ENCODE measurements at regions not wholly inside any gene's neighbourhood (a gene's known extent, or its start where the extent isn't known, plus 50 kb on each side); places are given as distances from the start of the nearest gene placed in this dataset.

DNA sequence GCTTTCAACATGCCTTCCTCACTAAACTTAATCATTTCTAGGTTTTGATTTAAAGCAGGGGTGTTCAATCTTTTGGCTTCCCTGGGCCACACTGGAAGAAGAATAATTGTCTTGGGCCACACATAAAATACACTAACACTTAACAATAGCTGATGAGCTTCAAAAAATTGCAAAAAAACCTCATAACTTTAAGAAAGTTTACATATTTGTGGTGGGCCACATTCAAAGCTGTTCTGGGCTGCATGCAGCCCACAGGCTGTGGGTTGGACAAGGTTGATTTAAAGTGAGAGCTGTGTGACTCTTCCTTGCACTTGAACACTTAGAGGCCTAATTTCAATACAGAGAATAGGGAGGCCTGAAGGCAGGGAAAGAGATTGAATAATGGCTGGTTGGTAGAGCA lies 598.3 kb downstream of the EFNA5 start:
- intact Hi-C loops (cut with micrococcal nuclease): no loop called here
- Mint-ChIP-seq H3K27ac (no peak overlapping the region), H3K4me1 (ENCODE audit: low read depth) (no peaks in the 10 kb centered on the region), H3K27me3 (no peaks in the 10 kb centered on the region), H3K36me3 (ENCODE audit: low read depth) (no peaks in the 10 kb centered on the region), H3K4me3 (no peak overlapping the region), H3K9me3 (peaks cover 54% of the 10 kb centered on the region)

DNA sequence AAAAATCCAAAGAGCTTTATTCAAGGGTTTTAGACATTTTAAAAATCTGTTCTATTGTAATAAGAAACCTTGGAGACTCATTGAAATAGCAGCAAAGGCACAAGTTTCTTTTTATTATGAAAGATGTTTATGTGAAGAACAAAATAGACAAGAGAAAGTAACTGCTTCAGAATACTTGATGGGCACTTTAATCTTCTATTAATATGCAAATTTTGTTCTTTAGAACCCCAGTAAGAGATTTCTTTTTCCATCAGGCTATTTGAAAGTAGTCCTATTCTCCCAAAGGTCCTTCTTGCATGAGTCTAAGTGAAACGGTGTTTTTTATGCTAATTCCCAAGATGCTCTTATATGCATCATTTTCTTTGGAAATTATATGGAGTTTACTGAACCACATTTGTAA lies 602.0 kb downstream of the EFNA5 start:
- H3K4me3 Mint-ChIP-seq: no peak overlapping the region

DNA sequence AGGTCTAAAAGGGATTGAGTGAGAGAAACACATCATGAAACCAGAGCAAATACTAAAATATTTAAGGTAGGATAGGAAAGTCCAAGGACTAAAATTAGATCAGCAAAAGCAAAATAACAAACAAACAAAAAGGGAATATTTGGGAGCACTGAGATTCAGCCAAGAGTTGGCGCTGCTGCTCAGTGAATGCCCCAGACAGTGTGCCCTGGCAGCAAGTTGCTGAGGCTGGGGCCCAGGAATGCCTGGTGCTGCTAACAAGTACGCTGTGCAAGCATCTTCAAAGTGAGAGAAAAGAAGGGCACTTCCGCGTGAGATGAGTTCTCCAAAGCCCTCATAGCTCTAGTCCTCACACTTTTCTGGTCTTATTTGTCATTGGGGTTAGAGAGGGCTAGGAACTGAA lies 603.3 kb downstream of the EFNA5 start:
- H3K4me3 Mint-ChIP-seq: no peak overlapping the region
- H3K4me1 Mint-ChIP-seq (ENCODE audit: low read depth): no peaks in the 10 kb centered on the region

More for the DNA sequence above, 602.0 kb downstream of the EFNA5 start:
- Mint-ChIP-seq H3K36me3 (ENCODE audit: low read depth) (no peaks in the 10 kb centered on the region), H3K9me3 (peaks cover 37% of the 10 kb centered on the region), H3K27me3 (no peaks in the 10 kb centered on the region), H3K4me1 (ENCODE audit: low read depth) (no peaks in the 10 kb centered on the region), H3K27ac (no peak overlapping the region)
- intact Hi-C loops (cut with micrococcal nuclease): no loop called here

DNA sequence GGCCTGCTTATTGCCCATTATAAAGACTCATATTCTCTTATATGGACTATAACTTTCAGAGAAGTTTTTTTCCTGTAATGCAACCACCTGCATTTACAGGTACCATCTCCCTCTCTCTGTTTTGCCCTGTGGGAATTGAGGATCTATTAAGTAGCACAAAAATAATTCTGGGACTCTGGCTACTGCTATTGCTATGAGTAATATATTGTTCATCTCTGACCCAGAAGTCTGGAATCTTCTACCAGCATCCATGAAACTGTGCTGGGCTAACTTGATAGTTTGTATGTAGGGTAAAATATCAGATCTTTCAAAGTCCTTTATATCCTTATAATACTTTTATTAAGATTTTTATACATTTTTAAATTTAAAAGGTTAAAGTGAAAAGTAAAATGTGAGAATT lies 607.2 kb downstream of the EFNA5 start:
- no peaks in the 10 kb centered on the region for H3K27me3 Mint-ChIP-seq
- no peaks in the 10 kb centered on the region for H3K9me3 Mint-ChIP-seq
- no peaks in the 10 kb centered on the region for H3K4me1 Mint-ChIP-seq (ENCODE audit: low read depth)
- no peak overlapping the region for H3K27ac Mint-ChIP-seq
- intact Hi-C loops (cut with micrococcal nuclease): no loop called here
- no peaks in the 10 kb centered on the region for H3K36me3 Mint-ChIP-seq (ENCODE audit: low read depth)
- H3K4me3 Mint-ChIP-seq: no peak overlapping the region

More for the DNA sequence above, 603.3 kb downstream of the EFNA5 start:
- intact Hi-C loops (cut with micrococcal nuclease): no loop called here
- Mint-ChIP-seq H3K27ac (no peak overlapping the region), H3K27me3 (no peaks in the 10 kb centered on the region), H3K36me3 (ENCODE audit: low read depth) (no peaks in the 10 kb centered on the region), H3K9me3 (peaks cover 25% of the 10 kb centered on the region)

DNA sequence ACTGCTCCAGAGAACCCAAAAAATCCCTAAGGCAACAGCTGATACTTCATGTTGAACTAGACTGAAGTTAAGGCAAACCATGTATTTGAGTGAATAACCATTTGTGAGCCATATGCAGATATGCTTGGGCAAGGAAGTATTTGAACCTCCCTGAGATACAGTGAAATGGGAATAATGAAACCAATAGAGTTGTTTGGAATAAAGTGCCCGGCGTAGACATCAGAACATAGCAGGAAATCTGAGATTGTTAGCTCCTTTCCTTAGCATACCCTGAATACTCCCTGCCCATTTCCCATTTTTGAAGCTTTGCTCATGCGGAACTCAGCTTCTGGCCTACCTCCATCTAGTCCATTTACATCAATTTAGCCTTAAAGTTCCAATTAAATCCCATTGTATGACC lies 611.9 kb downstream of the EFNA5 start:
- intact Hi-C loops (cut with micrococcal nuclease): no loop called here
- Mint-ChIP-seq H3K27me3 (no peaks in the 10 kb centered on the region), H3K27ac (no peak overlapping the region), H3K9me3 (no peaks in the 10 kb centered on the region), H3K4me1 (ENCODE audit: low read depth) (no peaks in the 10 kb centered on the region), H3K4me3 (no peak overlapping the region), H3K36me3 (ENCODE audit: low read depth) (no peaks in the 10 kb centered on the region)

DNA sequence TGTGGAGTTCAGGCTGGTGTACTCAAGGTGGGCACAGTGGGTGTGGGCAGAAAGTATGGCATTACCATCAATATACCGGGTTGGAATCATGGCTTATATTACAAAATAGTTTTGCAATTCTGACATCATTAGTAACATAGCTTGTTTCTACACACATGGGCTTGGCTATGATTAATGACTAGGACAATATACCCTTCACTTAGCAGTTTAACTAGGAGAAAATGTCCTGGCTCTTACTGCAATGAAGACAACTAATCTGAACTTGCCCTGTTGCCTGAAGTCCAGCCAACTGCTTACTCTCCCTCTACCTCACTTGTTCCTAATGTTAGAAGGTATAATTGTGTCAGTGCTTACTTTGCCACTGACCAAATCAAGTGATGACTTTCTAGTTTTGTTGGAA lies 612.5 kb downstream of the EFNA5 start:
- no peak overlapping the region for H3K4me3 Mint-ChIP-seq
- no peaks in the 10 kb centered on the region for H3K27me3 Mint-ChIP-seq
- intact Hi-C loops (cut with micrococcal nuclease): no loop called here
- H3K27ac Mint-ChIP-seq: no peak overlapping the region
- no peaks in the 10 kb centered on the region for H3K9me3 Mint-ChIP-seq
- no peaks in the 10 kb centered on the region for H3K4me1 Mint-ChIP-seq (ENCODE audit: low read depth)
- no peaks in the 10 kb centered on the region for H3K36me3 Mint-ChIP-seq (ENCODE audit: low read depth)

DNA sequence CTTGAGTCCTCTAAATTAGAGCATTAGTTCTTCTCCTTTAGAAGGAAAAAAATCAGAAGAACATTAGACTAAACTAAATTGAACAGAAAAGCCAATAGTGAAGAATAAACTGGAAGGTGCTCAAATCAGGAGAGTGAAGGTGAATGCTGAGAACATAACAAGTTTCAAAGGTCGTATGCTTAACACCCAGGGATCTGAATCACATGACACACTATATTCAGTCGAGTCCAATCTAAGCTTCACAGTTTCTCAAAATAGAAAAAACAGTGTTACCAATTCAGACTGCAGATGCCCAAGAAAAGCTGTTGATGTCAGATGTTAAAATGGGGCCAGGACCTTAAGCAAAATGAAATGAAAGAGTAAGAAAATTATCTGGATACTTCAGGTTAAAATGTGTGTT lies 614.5 kb downstream of the EFNA5 start:
- intact Hi-C loops (cut with micrococcal nuclease): no loop called here
- Mint-ChIP-seq H3K27ac (no peak overlapping the region), H3K9me3 (no peaks in the 10 kb centered on the region), H3K4me3 (no peak overlapping the region), H3K36me3 (ENCODE audit: low read depth) (no peaks in the 10 kb centered on the region), H3K4me1 (ENCODE audit: low read depth) (no peaks in the 10 kb centered on the region), H3K27me3 (no peaks in the 10 kb centered on the region)

DNA sequence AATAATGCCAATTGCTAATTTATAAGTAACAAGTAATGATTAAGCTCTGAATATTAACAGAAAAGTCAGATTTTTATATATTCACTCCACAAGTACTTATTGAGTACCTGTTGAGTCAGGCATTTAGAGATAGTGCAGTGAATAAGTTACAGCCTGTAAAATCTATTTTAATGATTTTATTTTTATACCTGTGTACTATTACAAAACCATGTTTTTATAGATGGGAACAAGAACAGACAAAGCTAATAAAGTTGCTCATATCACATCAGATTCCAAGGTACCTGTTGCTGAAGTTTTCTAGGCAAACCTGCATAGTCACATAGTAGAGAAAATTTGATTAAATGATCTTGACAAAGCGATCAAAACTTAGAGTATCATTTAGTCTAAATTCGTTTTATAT lies 623.7 kb downstream of the EFNA5 start:
- no peaks in the 10 kb centered on the region for H3K27me3 Mint-ChIP-seq
- no peaks in the 10 kb centered on the region for H3K4me1 Mint-ChIP-seq (ENCODE audit: low read depth)
- H3K4me3 Mint-ChIP-seq: no peak overlapping the region
- no peak overlapping the region for H3K27ac Mint-ChIP-seq
- no peaks in the 10 kb centered on the region for H3K36me3 Mint-ChIP-seq (ENCODE audit: low read depth)
- intact Hi-C loops (cut with micrococcal nuclease): no loop called here
- peaks cover 8% of the 10 kb centered on the region for H3K9me3 Mint-ChIP-seq

DNA sequence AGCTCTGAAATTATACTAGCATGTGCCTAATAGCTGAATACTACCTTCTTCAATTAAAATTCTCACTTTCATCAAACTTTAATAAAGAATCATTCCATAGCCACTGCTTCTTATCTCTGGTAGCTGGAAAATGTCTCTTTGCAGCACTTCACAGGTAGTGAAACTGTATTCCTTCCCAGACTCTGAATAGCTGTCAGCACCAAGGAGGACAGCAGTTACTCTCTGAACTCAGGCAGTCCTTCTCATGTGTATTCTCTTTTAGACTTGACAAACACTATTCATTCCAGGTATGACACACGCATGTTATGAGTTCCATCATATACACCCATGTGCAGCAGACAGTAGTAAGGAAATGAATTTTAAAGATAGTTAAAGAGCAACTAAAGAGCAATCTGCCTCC lies 627.1 kb downstream of the EFNA5 start:
- intact Hi-C loops (cut with micrococcal nuclease): no loop called here
- peaks cover 5% of the 10 kb centered on the region for H3K9me3 Mint-ChIP-seq
- no peaks in the 10 kb centered on the region for H3K36me3 Mint-ChIP-seq (ENCODE audit: low read depth)
- no peak overlapping the region for H3K4me3 Mint-ChIP-seq
- H3K4me1 Mint-ChIP-seq (ENCODE audit: low read depth): no peaks in the 10 kb centered on the region
- no peaks in the 10 kb centered on the region for H3K27me3 Mint-ChIP-seq
- H3K27ac Mint-ChIP-seq: no peak overlapping the region

DNA sequence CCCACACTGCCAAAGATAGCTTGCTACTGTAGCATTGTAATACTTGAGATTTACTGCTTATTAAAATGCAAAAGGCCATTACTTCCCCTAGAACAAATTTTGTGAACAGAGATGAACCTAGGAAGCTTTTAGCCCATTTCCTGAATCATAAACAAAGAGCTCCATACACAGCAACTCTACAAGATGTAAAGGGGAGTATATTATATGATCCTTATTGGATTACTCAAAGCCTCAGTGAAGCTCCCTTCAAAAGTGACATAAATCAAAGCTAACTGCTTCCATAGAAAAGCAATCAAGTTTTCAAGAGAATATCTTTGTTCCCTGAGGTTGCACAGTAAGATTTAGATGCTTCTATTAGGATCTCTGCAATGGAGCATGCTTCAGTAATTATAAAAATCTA lies 629.8 kb downstream of the EFNA5 start:
- H3K4me3 Mint-ChIP-seq: no peak overlapping the region
- no peak overlapping the region for H3K27ac Mint-ChIP-seq
- H3K4me1 Mint-ChIP-seq (ENCODE audit: low read depth): no peaks in the 10 kb centered on the region
- H3K27me3 Mint-ChIP-seq: no peaks in the 10 kb centered on the region
- H3K36me3 Mint-ChIP-seq (ENCODE audit: low read depth): no peaks in the 10 kb centered on the region
- H3K9me3 Mint-ChIP-seq: peaks cover 25% of the 10 kb centered on the region
- intact Hi-C loops (cut with micrococcal nuclease): no loop called here

DNA sequence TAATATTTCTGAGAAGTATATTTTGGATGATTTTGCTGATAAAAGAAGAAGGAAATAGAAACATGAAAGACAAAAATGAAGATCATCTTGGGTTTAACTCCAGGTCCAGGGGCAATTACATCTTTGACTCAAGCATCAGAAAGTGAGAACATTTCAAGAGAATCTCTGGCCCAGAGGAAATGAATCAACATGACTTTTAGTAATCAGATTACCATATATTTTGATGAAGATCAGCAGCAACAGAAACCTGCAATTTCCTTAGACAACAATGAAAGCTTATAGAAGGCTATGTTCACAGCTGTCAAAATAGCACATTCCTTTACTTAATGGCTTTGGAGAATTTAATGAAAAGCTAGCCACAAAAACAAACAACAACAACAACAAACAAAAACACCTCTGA lies 638.1 kb downstream of the EFNA5 start:
- H3K36me3 Mint-ChIP-seq (ENCODE audit: low read depth): no peaks in the 10 kb centered on the region
- H3K4me1 Mint-ChIP-seq (ENCODE audit: low read depth): no peaks in the 10 kb centered on the region
- peaks cover 11% of the 10 kb centered on the region for H3K9me3 Mint-ChIP-seq
- intact Hi-C loops (cut with micrococcal nuclease): no loop called here
- H3K27ac Mint-ChIP-seq: no peak overlapping the region
- no peak overlapping the region for H3K4me3 Mint-ChIP-seq
- H3K27me3 Mint-ChIP-seq: no peaks in the 10 kb centered on the region

DNA sequence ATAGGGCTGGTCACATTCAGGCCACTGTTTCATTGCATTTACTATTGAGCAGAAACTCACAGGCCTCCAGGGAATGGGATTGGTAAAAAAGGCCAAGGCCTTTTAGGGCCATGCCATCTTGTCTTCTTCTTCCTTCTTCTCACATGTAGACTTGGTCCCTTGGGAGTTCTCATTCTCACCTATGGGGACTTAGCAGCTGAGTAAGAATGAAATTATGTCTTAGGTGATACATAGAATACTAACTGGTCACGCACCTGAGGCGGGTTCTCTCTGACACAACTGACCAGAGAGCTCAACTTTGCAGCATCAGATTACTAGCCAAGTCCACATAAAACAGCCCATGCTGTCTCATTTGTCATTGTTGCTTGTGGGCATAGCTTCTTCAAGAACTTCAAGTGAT lies 641.8 kb downstream of the EFNA5 start:
- Mint-ChIP-seq H3K27me3 (no peaks in the 10 kb centered on the region), H3K27ac (no peak overlapping the region), H3K4me1 (ENCODE audit: low read depth) (no peaks in the 10 kb centered on the region), H3K36me3 (ENCODE audit: low read depth) (no peaks in the 10 kb centered on the region), H3K9me3 (no peaks in the 10 kb centered on the region), H3K4me3 (no peak overlapping the region)
- intact Hi-C loops (cut with micrococcal nuclease): no loop called here

DNA sequence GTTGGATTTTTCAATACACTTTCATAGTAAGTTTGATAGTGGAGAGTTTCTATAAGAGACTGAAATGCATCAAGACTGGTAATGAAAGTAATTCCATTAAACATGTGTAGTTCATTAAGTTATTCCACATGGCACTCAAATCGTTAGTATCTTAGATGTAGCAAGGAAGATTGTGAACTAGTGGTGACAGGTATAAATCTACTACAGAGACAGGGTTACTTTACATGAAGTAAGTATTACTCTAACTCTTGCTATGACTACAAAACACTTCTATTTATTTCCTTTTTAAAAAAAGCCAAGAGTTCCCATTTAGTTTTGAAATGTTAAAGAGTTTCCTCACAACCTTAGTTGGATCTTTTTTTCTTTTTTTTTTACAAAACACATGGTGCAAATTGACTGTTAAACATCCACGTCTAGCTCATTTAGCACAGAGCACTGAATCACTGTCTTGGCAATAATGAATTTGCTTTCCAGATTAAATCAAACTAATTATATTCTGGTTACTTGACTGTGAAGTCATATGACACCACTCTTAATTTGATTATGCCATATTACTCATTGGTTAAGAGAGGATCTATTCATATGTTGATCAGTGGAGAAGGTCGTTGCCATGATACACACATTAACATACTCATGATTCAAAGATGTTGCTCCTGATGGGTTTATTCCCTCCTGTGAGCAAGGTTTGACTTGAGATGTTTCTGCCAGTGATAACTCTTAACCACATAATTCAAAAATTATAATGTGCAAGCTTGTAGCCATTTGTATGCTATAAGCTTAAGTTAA lies 644.8 kb downstream of the EFNA5 start:
- Mint-ChIP-seq H3K36me3 (ENCODE audit: low read depth) (no peaks in the 10 kb centered on the region), H3K27me3 (no peaks in the 10 kb centered on the region), H3K27ac (no peak overlapping the region), H3K4me3 (no peak overlapping the region), H3K4me1 (ENCODE audit: low read depth) (no peaks in the 10 kb centered on the region), H3K9me3 (no peaks in the 10 kb centered on the region)
- intact Hi-C loops (cut with micrococcal nuclease): no loop called here

DNA sequence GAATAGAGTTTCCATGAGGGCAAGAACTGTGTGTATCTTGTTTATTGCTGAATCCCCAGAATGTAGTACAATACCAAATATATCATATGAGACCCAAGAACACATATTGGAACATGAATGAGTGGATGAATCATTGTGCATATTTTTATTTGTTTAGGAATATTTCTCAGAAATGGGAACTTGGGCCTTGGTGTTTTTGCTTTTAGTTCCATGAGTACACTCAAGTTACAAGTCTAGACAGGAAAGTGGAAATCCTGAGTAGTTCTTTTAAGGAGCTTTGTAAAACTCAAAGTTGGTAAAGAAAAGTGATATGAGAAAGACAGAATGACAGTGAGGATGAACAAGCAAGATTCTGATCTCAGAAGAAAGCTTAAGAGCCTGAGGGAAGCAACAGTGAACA lies 647.0 kb downstream of the EFNA5 start:
- Mint-ChIP-seq H3K4me3 (no peak overlapping the region), H3K27ac (no peak overlapping the region), H3K4me1 (ENCODE audit: low read depth) (no peaks in the 10 kb centered on the region), H3K9me3 (no peaks in the 10 kb centered on the region), H3K36me3 (ENCODE audit: low read depth) (no peaks in the 10 kb centered on the region), H3K27me3 (no peaks in the 10 kb centered on the region)
- intact Hi-C loops (cut with micrococcal nuclease): no loop called here

DNA sequence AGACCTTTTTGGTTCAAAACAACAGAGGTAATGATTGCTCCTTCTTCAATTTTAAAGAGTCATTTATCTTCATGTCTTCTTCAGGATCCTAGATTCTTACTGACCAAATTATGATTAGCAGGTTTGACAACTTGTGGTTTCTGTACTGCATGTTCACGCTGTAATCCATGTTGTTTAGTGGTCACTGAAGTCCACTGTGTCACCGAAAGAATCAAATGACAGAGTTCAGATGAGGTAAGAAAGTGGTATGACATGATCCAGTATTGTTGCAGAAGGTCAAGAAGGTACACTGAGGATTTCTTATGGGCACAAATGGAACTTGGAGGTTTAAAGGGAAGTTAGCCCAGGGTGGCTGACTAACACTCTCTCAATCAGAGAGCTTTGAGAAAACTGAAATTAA lies 649.2 kb downstream of the EFNA5 start:
- Mint-ChIP-seq H3K4me3 (no peak overlapping the region), H3K4me1 (ENCODE audit: low read depth) (no peaks in the 10 kb centered on the region), H3K9me3 (no peaks in the 10 kb centered on the region), H3K27me3 (no peaks in the 10 kb centered on the region), H3K27ac (no peak overlapping the region), H3K36me3 (ENCODE audit: low read depth) (no peaks in the 10 kb centered on the region)
- intact Hi-C loops (cut with micrococcal nuclease): no loop called here
